ENCODE measurements at regions not wholly inside any gene's neighbourhood (a gene's known extent, or its start where the extent isn't known, plus 50 kb on each side); places are given as distances from the start of the nearest gene placed in this dataset.

DNA sequence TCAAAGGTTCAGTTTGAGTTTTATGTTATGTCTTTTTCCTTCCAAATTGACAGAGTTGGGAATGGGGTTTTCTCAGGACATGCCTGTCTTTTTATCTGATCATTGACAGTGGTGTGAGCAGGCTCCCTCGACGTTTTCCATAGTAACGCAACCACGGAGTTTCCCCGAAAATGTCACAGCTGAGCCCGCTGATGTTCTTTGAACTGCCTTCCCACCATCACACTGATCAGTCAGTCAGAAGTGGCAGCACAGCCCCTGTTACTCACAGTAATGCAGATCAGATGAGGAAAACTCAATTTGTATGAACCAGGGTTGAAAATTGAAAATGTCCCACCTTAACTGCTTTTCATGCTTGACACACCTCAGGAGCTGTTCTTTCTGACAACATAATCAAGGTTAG lies 210.4 kb downstream of the NECTIN3 start:
- H3K36me3 ChIP-seq (ENCODE audit: control insufficient read depth in 1 of 2, insufficient read depth in 2 of 2, low read length in 2 of 2): no peaks in the 10 kb centered on the region
- H3K9me3 ChIP-seq (ENCODE audit: control insufficient read depth in 1 of 2, low read length in 2 of 2): no peaks in the 10 kb centered on the region

DNA sequence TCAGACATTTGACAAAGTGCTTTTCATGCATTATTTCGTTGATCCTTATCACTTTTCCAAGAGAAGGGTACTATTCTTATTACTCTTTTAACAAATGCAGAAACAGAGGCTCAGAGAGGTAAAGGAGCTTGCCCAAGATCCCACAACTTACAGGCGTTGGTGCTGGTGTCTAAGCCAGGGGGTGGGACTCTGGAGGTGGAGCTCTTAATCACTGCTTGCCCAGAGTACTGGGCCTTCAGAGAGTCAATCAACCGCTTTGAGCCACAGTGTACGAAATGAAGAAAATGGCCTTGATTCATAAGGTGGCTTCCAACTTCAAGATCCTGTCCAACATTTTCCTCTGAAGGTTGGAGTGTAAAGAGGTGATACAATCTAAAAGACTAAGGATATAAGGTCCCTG lies 211.5 kb downstream of the NECTIN3 start:
- Histone ChIP-seq H3K9me3 (ENCODE audit: control insufficient read depth in 1 of 2, low read length in 2 of 2) (no peaks in the 10 kb centered on the region), H3K4me1 (ENCODE audit: control insufficient read depth in 1 of 2, insufficient read depth in 2 of 2, low read length in 2 of 2) (no peaks in the 10 kb centered on the region), H3K9ac (ENCODE audit: low read depth in 1 of 2, low read length in 2 of 2) (no peak overlapping the region), H3K27ac (ENCODE audit: low read depth, low read length) (no peak overlapping the region), H3K27me3 (ENCODE audit: control insufficient read depth in 1 of 2, insufficient read depth in 2 of 2, low read length in 2 of 2) (no peaks in the 10 kb centered on the region), H3K36me3 (ENCODE audit: control insufficient read depth in 1 of 2, insufficient read depth in 2 of 2, low read length in 2 of 2) (no peaks in the 10 kb centered on the region), H3K4me3 (ENCODE audit: low read depth in 1 of 2, low read length in 2 of 2) (no peak overlapping the region)

More for the DNA sequence above, 210.4 kb downstream of the NECTIN3 start:
- H3K4me1 ChIP-seq (ENCODE audit: control insufficient read depth in 1 of 2, insufficient read depth in 2 of 2, low read length in 2 of 2): no peaks in the 10 kb centered on the region
- H3K27ac ChIP-seq (ENCODE audit: low read depth, low read length): no peak overlapping the region
- H3K4me3 ChIP-seq (ENCODE audit: low read depth in 1 of 2, low read length in 2 of 2): no peak overlapping the region
- no peak overlapping the region for H3K9ac ChIP-seq (ENCODE audit: low read depth in 1 of 2, low read length in 2 of 2)
- no peaks in the 10 kb centered on the region for H3K27me3 ChIP-seq (ENCODE audit: control insufficient read depth in 1 of 2, insufficient read depth in 2 of 2, low read length in 2 of 2)

DNA sequence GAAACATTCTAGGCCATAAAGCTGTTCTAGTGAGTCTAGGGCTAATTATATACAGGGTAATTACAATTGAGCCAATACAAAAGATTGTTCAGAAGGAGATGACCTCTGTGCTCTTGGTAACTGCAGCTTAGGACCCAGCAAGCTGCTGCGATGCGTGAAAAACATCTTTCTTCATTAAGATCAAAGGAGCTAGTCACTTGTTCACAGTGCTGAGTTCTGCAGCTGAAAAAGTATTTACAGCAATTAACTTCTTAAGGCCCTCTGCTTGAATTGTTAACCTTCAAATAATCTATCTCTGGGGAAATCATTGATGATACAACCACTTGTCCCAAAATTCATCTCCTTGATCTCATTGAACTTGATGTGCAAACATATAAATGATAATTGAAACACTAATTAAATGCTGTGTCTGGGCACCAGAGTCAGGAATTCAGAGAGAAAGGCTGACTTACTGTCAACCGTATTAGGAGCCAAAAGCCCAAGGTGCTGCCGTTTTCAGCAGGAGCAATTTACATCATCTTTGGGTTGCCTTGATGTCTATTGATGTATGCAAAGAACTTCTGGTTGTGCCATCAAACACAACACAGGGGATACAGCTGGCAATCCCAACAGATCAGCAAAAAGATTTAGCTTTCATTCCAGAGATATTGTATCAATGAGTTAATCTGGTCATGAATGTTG lies 213.0 kb downstream of the NECTIN3 start:
- Histone ChIP-seq H3K9me3 (ENCODE audit: control insufficient read depth in 1 of 2, low read length in 2 of 2) (no peaks in the 10 kb centered on the region), H3K4me3 (ENCODE audit: low read depth in 1 of 2, low read length in 2 of 2) (no peak overlapping the region), H3K27me3 (ENCODE audit: control insufficient read depth in 1 of 2, insufficient read depth in 2 of 2, low read length in 2 of 2) (no peaks in the 10 kb centered on the region), H3K4me1 (ENCODE audit: control insufficient read depth in 1 of 2, insufficient read depth in 2 of 2, low read length in 2 of 2) (no peaks in the 10 kb centered on the region), H3K36me3 (ENCODE audit: control insufficient read depth in 1 of 2, insufficient read depth in 2 of 2, low read length in 2 of 2) (no peaks in the 10 kb centered on the region), H3K9ac (ENCODE audit: low read depth in 1 of 2, low read length in 2 of 2) (no peak overlapping the region), H3K27ac (ENCODE audit: low read depth, low read length) (no peak overlapping the region)

DNA sequence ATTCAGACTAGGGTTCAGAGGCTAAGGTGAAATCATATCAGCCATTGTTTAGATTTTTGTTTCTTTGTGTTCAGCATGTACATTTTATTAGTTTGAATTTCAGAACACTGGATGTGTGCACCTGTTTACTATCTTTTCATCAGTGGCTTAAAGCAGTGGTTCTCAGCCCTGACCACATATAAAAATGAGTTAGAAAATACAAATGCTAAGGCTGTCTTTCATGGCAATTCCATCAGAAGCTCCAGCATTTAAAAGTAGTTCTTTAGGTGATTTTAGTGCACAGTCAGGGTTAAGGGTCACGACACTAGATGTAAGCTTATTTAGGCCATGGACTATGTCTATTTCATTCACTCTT lies 213.5 kb downstream of the NECTIN3 start:
- no peaks in the 10 kb centered on the region for H3K4me1 ChIP-seq (ENCODE audit: control insufficient read depth in 1 of 2, insufficient read depth in 2 of 2, low read length in 2 of 2)
- H3K36me3 ChIP-seq (ENCODE audit: control insufficient read depth in 1 of 2, insufficient read depth in 2 of 2, low read length in 2 of 2): no peaks in the 10 kb centered on the region
- H3K9me3 ChIP-seq (ENCODE audit: control insufficient read depth in 1 of 2, low read length in 2 of 2): no peaks in the 10 kb centered on the region
- H3K9ac ChIP-seq (ENCODE audit: low read depth in 1 of 2, low read length in 2 of 2): no peak overlapping the region
- H3K27me3 ChIP-seq (ENCODE audit: control insufficient read depth in 1 of 2, insufficient read depth in 2 of 2, low read length in 2 of 2): no peaks in the 10 kb centered on the region
- no peak overlapping the region for H3K27ac ChIP-seq (ENCODE audit: low read depth, low read length)
- no peak overlapping the region for H3K4me3 ChIP-seq (ENCODE audit: low read depth in 1 of 2, low read length in 2 of 2)

DNA sequence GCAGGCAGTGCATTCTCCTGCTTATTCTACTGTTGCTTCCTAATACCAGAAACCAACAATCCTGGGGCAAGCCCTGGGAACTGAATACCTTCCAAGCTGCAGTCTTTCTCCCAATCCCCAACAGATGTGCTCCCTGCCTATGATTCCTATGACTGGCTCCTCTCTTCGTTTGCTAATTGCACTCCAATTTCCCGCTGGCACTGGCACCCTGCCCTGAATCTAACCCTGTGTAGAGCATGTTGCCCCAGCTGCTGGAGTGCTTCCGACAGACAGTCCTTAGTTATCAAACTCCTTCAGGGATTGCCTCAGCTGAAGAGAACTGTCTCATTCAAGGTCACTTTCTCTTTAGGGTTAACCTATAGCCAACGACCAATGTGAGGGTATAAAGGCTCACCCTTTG lies 214.1 kb downstream of the NECTIN3 start:
- no peak overlapping the region for H3K9ac ChIP-seq (ENCODE audit: low read depth in 1 of 2, low read length in 2 of 2)
- no peaks in the 10 kb centered on the region for H3K36me3 ChIP-seq (ENCODE audit: control insufficient read depth in 1 of 2, insufficient read depth in 2 of 2, low read length in 2 of 2)
- H3K27me3 ChIP-seq (ENCODE audit: control insufficient read depth in 1 of 2, insufficient read depth in 2 of 2, low read length in 2 of 2): no peaks in the 10 kb centered on the region
- no peak overlapping the region for H3K27ac ChIP-seq (ENCODE audit: low read depth, low read length)
- H3K4me3 ChIP-seq (ENCODE audit: low read depth in 1 of 2, low read length in 2 of 2): no peak overlapping the region
- no peaks in the 10 kb centered on the region for H3K4me1 ChIP-seq (ENCODE audit: control insufficient read depth in 1 of 2, insufficient read depth in 2 of 2, low read length in 2 of 2)
- H3K9me3 ChIP-seq (ENCODE audit: control insufficient read depth in 1 of 2, low read length in 2 of 2): no peaks in the 10 kb centered on the region

DNA sequence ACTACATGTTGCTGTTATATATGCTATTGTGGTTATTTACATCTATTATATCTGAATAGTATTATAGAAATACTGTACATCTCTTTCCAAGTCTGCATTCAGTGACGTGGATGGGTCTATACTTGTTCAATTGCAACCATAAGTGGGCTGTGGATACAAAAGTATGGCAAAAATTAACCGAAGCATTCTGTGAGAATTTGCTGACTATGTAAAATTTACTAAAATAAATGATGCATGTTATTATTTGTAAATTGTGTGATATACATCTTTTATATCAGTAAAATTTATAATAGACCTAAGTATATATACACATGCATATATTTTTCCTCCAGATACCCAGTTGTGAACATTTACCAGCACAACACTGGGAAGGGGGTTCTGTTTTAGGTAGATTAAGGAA lies 215.1 kb downstream of the NECTIN3 start:
- Histone ChIP-seq H3K27me3 (ENCODE audit: control insufficient read depth in 1 of 2, insufficient read depth in 2 of 2, low read length in 2 of 2) (no peaks in the 10 kb centered on the region), H3K27ac (ENCODE audit: low read depth, low read length) (no peak overlapping the region), H3K4me1 (ENCODE audit: control insufficient read depth in 1 of 2, insufficient read depth in 2 of 2, low read length in 2 of 2) (no peaks in the 10 kb centered on the region), H3K9ac (ENCODE audit: low read depth in 1 of 2, low read length in 2 of 2) (no peak overlapping the region), H3K4me3 (ENCODE audit: low read depth in 1 of 2, low read length in 2 of 2) (no peak overlapping the region), H3K36me3 (ENCODE audit: control insufficient read depth in 1 of 2, insufficient read depth in 2 of 2, low read length in 2 of 2) (no peaks in the 10 kb centered on the region), H3K9me3 (ENCODE audit: control insufficient read depth in 1 of 2, low read length in 2 of 2) (no peaks in the 10 kb centered on the region)

DNA sequence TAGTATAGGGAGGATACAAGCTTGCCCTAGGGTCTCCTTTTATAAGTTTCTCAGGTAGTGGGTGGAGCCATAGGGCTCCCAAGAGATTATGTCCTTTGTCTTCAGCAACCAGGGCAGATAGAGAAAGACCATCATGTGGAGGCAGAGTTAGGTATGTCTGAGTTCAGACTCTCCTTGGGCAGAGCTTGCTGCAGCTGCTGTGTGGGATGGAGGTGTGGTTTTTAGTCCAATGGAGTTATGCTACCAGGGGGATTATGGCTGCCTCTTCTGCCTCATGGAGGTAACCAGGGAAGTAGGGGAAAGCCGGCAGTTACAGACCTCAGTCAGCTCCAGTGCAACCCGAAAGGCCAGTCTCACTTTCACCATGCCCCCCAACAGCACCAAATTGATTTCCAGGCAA lies 220.5 kb downstream of the NECTIN3 start:
- Histone ChIP-seq H3K36me3 (ENCODE audit: control insufficient read depth in 1 of 2, insufficient read depth in 2 of 2, low read length in 2 of 2) (no peaks in the 10 kb centered on the region), H3K27ac (ENCODE audit: low read depth, low read length) (no peak overlapping the region), H3K9me3 (ENCODE audit: control insufficient read depth in 1 of 2, low read length in 2 of 2) (no peaks in the 10 kb centered on the region), H3K4me1 (ENCODE audit: control insufficient read depth in 1 of 2, insufficient read depth in 2 of 2, low read length in 2 of 2) (no peaks in the 10 kb centered on the region), H3K4me3 (ENCODE audit: low read depth in 1 of 2, low read length in 2 of 2) (no peak overlapping the region), H3K9ac (ENCODE audit: low read depth in 1 of 2, low read length in 2 of 2) (no peak overlapping the region), H3K27me3 (ENCODE audit: control insufficient read depth in 1 of 2, insufficient read depth in 2 of 2, low read length in 2 of 2) (no peaks in the 10 kb centered on the region)

DNA sequence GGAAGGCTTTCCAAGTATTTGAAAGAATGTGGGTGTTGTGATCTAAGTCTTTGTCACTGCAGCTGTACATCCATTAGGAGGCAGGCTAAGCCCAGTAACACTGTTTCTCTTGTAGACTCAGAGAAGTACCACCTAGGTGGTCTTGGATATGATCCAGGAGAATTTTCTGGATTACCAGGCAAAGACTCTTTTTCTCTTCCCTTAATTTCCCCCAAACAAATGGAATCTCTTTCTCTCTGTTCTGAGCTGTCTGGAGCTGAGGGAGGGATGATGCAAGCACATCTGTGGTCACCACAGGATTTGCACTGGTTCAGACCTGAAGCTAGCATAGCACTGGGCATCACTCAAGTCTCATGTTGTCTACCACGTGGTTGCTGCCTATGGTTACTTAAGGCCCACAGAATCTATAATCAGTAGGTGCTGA lies 227.6 kb downstream of the NECTIN3 start:
- no peaks in the 10 kb centered on the region for H3K9me3 ChIP-seq (ENCODE audit: control insufficient read depth in 1 of 2, low read length in 2 of 2)
- no peak overlapping the region for H3K4me3 ChIP-seq (ENCODE audit: low read depth in 1 of 2, low read length in 2 of 2)
- no peaks in the 10 kb centered on the region for H3K36me3 ChIP-seq (ENCODE audit: control insufficient read depth in 1 of 2, insufficient read depth in 2 of 2, low read length in 2 of 2)
- H3K4me1 ChIP-seq (ENCODE audit: control insufficient read depth in 1 of 2, insufficient read depth in 2 of 2, low read length in 2 of 2): no peaks in the 10 kb centered on the region
- no peak overlapping the region for H3K27ac ChIP-seq (ENCODE audit: low read depth, low read length)
- H3K9ac ChIP-seq (ENCODE audit: low read depth in 1 of 2, low read length in 2 of 2): no peak overlapping the region
- no peaks in the 10 kb centered on the region for H3K27me3 ChIP-seq (ENCODE audit: control insufficient read depth in 1 of 2, insufficient read depth in 2 of 2, low read length in 2 of 2)

DNA sequence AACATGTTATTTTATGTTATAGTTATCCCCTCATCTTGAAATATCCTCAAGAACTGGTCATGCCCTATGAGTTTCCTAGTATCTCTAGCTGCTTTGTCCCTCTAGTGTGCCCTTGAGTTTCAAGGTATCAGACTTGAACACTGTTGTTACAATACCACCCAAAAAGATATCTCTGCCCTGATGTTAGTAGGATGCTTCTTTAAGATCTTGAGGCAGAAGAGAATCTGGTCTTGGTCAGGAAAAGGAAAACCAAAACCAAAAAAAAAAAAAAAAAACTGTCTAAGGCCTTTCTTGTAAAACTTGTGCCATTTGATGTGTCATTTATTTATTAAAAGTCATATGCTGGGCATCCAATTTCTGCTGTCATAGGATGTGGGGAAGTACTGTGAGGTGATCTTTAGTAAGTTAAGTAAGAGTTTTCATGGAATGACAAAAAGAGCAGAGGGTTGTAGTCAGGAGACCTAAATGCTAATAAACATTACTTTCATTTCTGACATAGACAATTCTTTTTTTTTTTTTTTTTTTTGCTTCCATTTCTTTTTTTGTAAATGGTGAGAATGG lies 229.7 kb downstream of the NECTIN3 start:
- H3K4me1 ChIP-seq (ENCODE audit: control insufficient read depth in 1 of 2, insufficient read depth in 2 of 2, low read length in 2 of 2): no peaks in the 10 kb centered on the region

DNA sequence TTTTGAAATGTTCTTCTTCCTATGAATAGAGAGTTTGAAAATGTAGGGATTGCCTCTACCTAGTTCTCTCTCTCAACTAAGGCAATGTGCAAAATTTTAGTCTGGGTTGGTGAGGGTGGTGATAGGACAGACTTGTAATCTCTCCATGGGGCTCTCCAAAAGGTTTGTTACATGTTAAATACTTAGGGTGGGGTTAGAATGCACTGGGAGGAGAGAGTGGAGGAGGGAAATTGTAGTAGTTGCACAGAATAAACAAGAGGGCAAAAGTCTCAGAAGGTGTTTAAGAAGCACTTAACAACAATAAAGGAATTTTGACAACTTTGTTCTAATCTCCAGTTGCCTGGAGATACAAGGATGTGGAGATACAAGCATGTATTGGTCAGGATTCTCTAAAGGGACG lies 230.4 kb downstream of the NECTIN3 start:
- no peaks in the 10 kb centered on the region for H3K4me1 ChIP-seq (ENCODE audit: control insufficient read depth in 1 of 2, insufficient read depth in 2 of 2, low read length in 2 of 2)
- H3K36me3 ChIP-seq (ENCODE audit: control insufficient read depth in 1 of 2, insufficient read depth in 2 of 2, low read length in 2 of 2): no peaks in the 10 kb centered on the region
- no peaks in the 10 kb centered on the region for H3K27me3 ChIP-seq (ENCODE audit: control insufficient read depth in 1 of 2, insufficient read depth in 2 of 2, low read length in 2 of 2)
- H3K9me3 ChIP-seq (ENCODE audit: control insufficient read depth in 1 of 2, low read length in 2 of 2): no peaks in the 10 kb centered on the region
- no peak overlapping the region for H3K9ac ChIP-seq (ENCODE audit: low read depth in 1 of 2, low read length in 2 of 2)
- H3K27ac ChIP-seq (ENCODE audit: low read depth, low read length): no peak overlapping the region
- no peak overlapping the region for H3K4me3 ChIP-seq (ENCODE audit: low read depth in 1 of 2, low read length in 2 of 2)

More for the DNA sequence above, 229.7 kb downstream of the NECTIN3 start:
- no peak overlapping the region for H3K27ac ChIP-seq (ENCODE audit: low read depth, low read length)
- H3K9me3 ChIP-seq (ENCODE audit: control insufficient read depth in 1 of 2, low read length in 2 of 2): no peaks in the 10 kb centered on the region
- no peaks in the 10 kb centered on the region for H3K27me3 ChIP-seq (ENCODE audit: control insufficient read depth in 1 of 2, insufficient read depth in 2 of 2, low read length in 2 of 2)
- H3K9ac ChIP-seq (ENCODE audit: low read depth in 1 of 2, low read length in 2 of 2): no peak overlapping the region
- no peak overlapping the region for H3K4me3 ChIP-seq (ENCODE audit: low read depth in 1 of 2, low read length in 2 of 2)
- H3K36me3 ChIP-seq (ENCODE audit: control insufficient read depth in 1 of 2, insufficient read depth in 2 of 2, low read length in 2 of 2): no peaks in the 10 kb centered on the region

Data from duodenal mucosa (tissue), 2 donors.